ENCODE measurements at regions not wholly inside any gene's neighbourhood (a gene's known extent, or its start where the extent isn't known, plus 50 kb on each side); places are given as distances from the start of the nearest gene placed in this dataset.

GRCh38 chr6:145139140-145139850 is 596.0 kb downstream of the EPM2A start:
- TF ChIP-seq CTCF (IDR thresholded peaks at IDR 0.05) (no peak), POLR2A (IDR thresholded peaks at IDR 0.05) (no peak), POLR2AphosphoS5 (IDR thresholded peaks at IDR 0.05) (no peak)
